H1 (cell line): ENCODE measurements at regions not wholly inside any gene's neighbourhood (a gene's known extent, or its start where the extent isn't known, plus 50 kb on each side); places are given as distances from the start of the nearest gene placed in this dataset.

ENCODE experiments used
- CTCF ChIA-PET: fragments of 300-600 bp; sonication (Branson Sonifier 250); formaldehyde crosslinking; loops from one replicate; lab custom pipeline; 2021; ENCODE audit not compliant: partially characterized antibody; lab: Charles Lee
- POLR2A ChIA-PET: fragments of 300-600 bp; sonication (Branson Sonifier 250); formaldehyde crosslinking; loops from one replicate; lab custom pipeline; 2021; ENCODE audit warnings: inconsistent platforms; ENCODE audit not compliant: partially characterized antibody; lab: Charles Lee
- DNase-seq, 2 experiments: peaks; one replicate each; pipeline versions ENCODE4 v3.0.0 to v3.0.0-alpha.2; 2010 to 2022; ENCODE audit warnings: low spot score in 2 of 2, low read depth in 1 of 2, mixed read lengths in 1 of 2
- FAIRE-seq: peaks from 2 replicates; lab custom pipeline; 2011; peaks lifted over from hg19 to GRCh38; lab: Jason Lieb, UNC
- H2AFZ ChIP-seq: 2 replicates; pipeline ENCODE4 v1.8.1; 2012; ENCODE audit warnings: low read length, inconsistent platforms
- H2AK5ac ChIP-seq: 2 replicates; pipeline ENCODE4 v1.6.1; 2013; ENCODE audit warnings: low read depth, low read length
- H2BK120ac ChIP-seq: replicated peaks from 2 replicates; pipeline ENCODE3; 2013; ENCODE audit warnings: low read depth, low read length, inconsistent platforms
- H2BK12ac ChIP-seq: 2 replicates; pipeline ENCODE4 v1.6.1; 2013; ENCODE audit warnings: low read depth, low read length
- H2BK15ac ChIP-seq: 2 replicates; pipeline ENCODE4 v1.6.1; 2013; ENCODE audit warnings: low read length
- H2BK20ac ChIP-seq: 2 replicates; pipeline ENCODE4 v1.6.1; 2013; ENCODE audit warnings: low read length
- H2BK5ac ChIP-seq: 2 replicates; pipeline ENCODE4 v1.6.1; 2013; ENCODE audit warnings: low read depth, low read length
- H3K14ac ChIP-seq: 2 replicates; pipeline ENCODE4 v1.6.1; 2013; ENCODE audit warnings: inconsistent platforms; ENCODE audit not compliant: insufficient read length
- H3K18ac ChIP-seq: 2 replicates; pipeline ENCODE4 v1.6.1; 2013; ENCODE audit warnings: low read length; ENCODE audit errors: extremely low read depth
- H3K23ac ChIP-seq: 2 replicates; pipeline ENCODE4 v1.6.1; 2013; ENCODE audit warnings: inconsistent platforms; ENCODE audit not compliant: insufficient read length
- H3K23me2 ChIP-seq: 2 replicates; pipeline ENCODE4 v1.6.1; 2013; ENCODE audit warnings: low read depth, low read length
- H3K27ac ChIP-seq: 2 replicates; pipeline ENCODE4 v1.6.1; 2011; ENCODE audit warnings: low read depth, low read length, inconsistent platforms
- H3K27me3 ChIP-seq, 4 experiments: replicated peaks in 1 of 4; 1 replicate in 1 of 4; 2 replicates in 3 of 4; pipeline versions ENCODE4 v1.6.1 to v1.8.1; 2011 to 2013; ENCODE audit warnings: low read length in 3 of 4, mild to moderate bottlenecking in 3 of 4, inconsistent platforms in 2 of 4, mixed read lengths in 2 of 4, moderate library complexity in 1 of 4; ENCODE audit not compliant: control insufficient read depth in 3 of 4, insufficient read depth in 3 of 4; ENCODE audit errors: extremely low read depth in 1 of 4
- H3K36me3 ChIP-seq, 4 experiments: 2 replicates each; pipeline versions ENCODE4 v1.6.1 to v1.8.1; 2011 to 2013; ENCODE audit warnings: mild to moderate bottlenecking in 4 of 4, low read length in 3 of 4, moderate library complexity in 2 of 4, control low read depth in 1 of 4, inconsistent platforms in 1 of 4; ENCODE audit not compliant: insufficient read depth in 4 of 4, control insufficient read depth in 2 of 4
- H3K4ac ChIP-seq: replicated peaks from 2 replicates; pipeline ENCODE3; 2013; ENCODE audit warnings: low read length, low read depth, mixed read lengths, inconsistent platforms; ENCODE audit not compliant: insufficient read length
- H3K4me1 ChIP-seq, 4 experiments: replicated peaks in 1 of 4; 1 replicate in 1 of 4; 2 replicates in 3 of 4; pipeline versions ENCODE4 v1.6.1 to v1.8.1; 2011 to 2013; ENCODE audit warnings: low read length in 3 of 4, inconsistent platforms in 2 of 4, mixed read lengths in 1 of 4; ENCODE audit not compliant: insufficient read depth in 4 of 4, control insufficient read depth in 3 of 4
- H3K4me2 ChIP-seq, 2 experiments: 2 replicates each; pipeline versions ENCODE4 v1.6.1 to v1.8.1; 2011 to 2013; ENCODE audit warnings: low read depth in 2 of 2, low read length in 2 of 2, control low read depth in 1 of 2, inconsistent platforms in 1 of 2, mild to moderate bottlenecking in 1 of 2; ENCODE audit not compliant: insufficient read depth in 1 of 2
- H3K4me3 ChIP-seq, 4 experiments: fragments of 200-600, 300-600 bp in 1 of 4; sonication (generic), shearing (Covaris generic), sonication (Bioruptor Twin) in 1 of 4; 2 replicates each; pipeline versions ENCODE4 v1.5.1 to v1.8.1; 2011 to 2016; ENCODE audit warnings: low read length in 4 of 4, low read depth in 3 of 4, control low read depth in 2 of 4, inconsistent platforms in 2 of 4, mild to moderate bottlenecking in 2 of 4, mixed read lengths in 1 of 4, moderate library complexity in 1 of 4; ENCODE audit not compliant: insufficient read depth in 2 of 4; ENCODE audit errors: extremely low read depth in 1 of 4
- H3K56ac ChIP-seq: replicated peaks from 2 replicates; pipeline ENCODE3; 2013; ENCODE audit warnings: low read depth, mild to moderate bottlenecking, mixed read lengths, low read length, inconsistent platforms; ENCODE audit not compliant: insufficient read length
- H3K79me1 ChIP-seq: 2 replicates; pipeline ENCODE4 v1.6.1; 2013; ENCODE audit warnings: low read depth, low read length, control low read depth
- H3K79me2 ChIP-seq, 2 experiments: 2 replicates each; pipeline versions ENCODE4 v1.6.1 to v1.8.1; 2012 to 2013; ENCODE audit warnings: low read length in 2 of 2, mild to moderate bottlenecking in 2 of 2, inconsistent platforms in 1 of 2; ENCODE audit not compliant: insufficient read depth in 2 of 2, control insufficient read depth in 1 of 2
- H3K9ac ChIP-seq, 4 experiments: replicated peaks in 1 of 4; 1 replicate in 1 of 4; 2 replicates in 3 of 4; pipeline versions ENCODE4 v1.6.1 to v1.8.1; 2011 to 2013; ENCODE audit warnings: low read depth in 3 of 4, low read length in 3 of 4, control low read depth in 2 of 4, mild to moderate bottlenecking in 2 of 4, moderate library complexity in 2 of 4, inconsistent platforms in 1 of 4; ENCODE audit errors: extremely low read depth in 1 of 4
- H3K9me3 ChIP-seq, 2 experiments: 2 replicates each; pipeline versions ENCODE4 v1.6.1 to v1.8.1; 2012 to 2013; ENCODE audit warnings: mild to moderate bottlenecking in 2 of 2, moderate library complexity in 2 of 2, control low read depth in 1 of 2, inconsistent platforms in 1 of 2, low read depth in 1 of 2, low read length in 1 of 2, mixed read lengths in 1 of 2; ENCODE audit not compliant: insufficient read depth in 2 of 2
- H4K20me1 ChIP-seq, 2 experiments: replicated peaks in 1 of 2; 2 replicates each; pipeline versions ENCODE3 to v1.8.1; 2011 to 2013; ENCODE audit warnings: inconsistent platforms in 2 of 2, low read length in 2 of 2, mild to moderate bottlenecking in 1 of 2; ENCODE audit not compliant: insufficient read depth in 2 of 2, control insufficient read depth in 1 of 2
- H4K5ac ChIP-seq: 2 replicates; pipeline ENCODE4 v1.6.1; 2013; ENCODE audit warnings: low read length, low read depth, mixed read lengths, inconsistent platforms; ENCODE audit not compliant: insufficient read length
- H4K8ac ChIP-seq: 2 replicates; pipeline ENCODE4 v1.8.0; 2013; ENCODE audit warnings: mild to moderate bottlenecking, moderate library complexity, low read length, inconsistent platforms; ENCODE audit not compliant: insufficient read depth; ENCODE audit errors: extremely low read depth
- H4K91ac ChIP-seq: replicated peaks from 2 replicates; pipeline ENCODE3; 2013; ENCODE audit warnings: low read length, mixed read lengths, inconsistent platforms; ENCODE audit not compliant: insufficient read length
- ASH2L ChIP-seq: fragments of 200-600, 300-600 bp; sonication (generic); IDR thresholded peaks from one replicate; pipeline ENCODE4 v1.7.1; 2017; ENCODE audit warnings: low read length
- BACH1 ChIP-seq: IDR thresholded peaks from 2 replicates; pipeline ENCODE4 v1.6.1; 2012; ENCODE audit warnings: low read length, improper control_type of control experiment
- CBX8 ChIP-seq: fragments of 300-800, 300-1000 bp; sonication (generic); IDR thresholded peaks from 2 replicates; pipeline ENCODE4 v1.7.1; 2016; ENCODE audit warnings: low read depth, low read length, borderline replicate concordance
- CHD1 ChIP-seq: IDR thresholded peaks from 2 replicates; pipeline ENCODE4 v1.6.1; 2012; ENCODE audit warnings: low read depth, low read length, improper control_type of control experiment
- CHD2 ChIP-seq: IDR thresholded peaks from 2 replicates; pipeline ENCODE4 v1.6.1; 2012; ENCODE audit warnings: low read length, improper control_type of control experiment
- HDAC6 ChIP-seq: IDR thresholded peaks from one replicate; pipeline ENCODE4 v1.7.1; 2012; ENCODE audit warnings: low read depth, mild to moderate bottlenecking, inconsistent platforms, low read length, moderate library complexity
- JUND ChIP-seq: IDR thresholded peaks from 2 replicates; pipeline ENCODE4 v1.6.1; 2011; ENCODE audit warnings: mild to moderate bottlenecking, improper control_type of control experiment, low read length
- KDM4A ChIP-seq: IDR thresholded peaks from one replicate; pipeline ENCODE4 v1.7.1; 2012; ENCODE audit warnings: low read depth, mild to moderate bottlenecking, moderate library complexity, low read length, inconsistent platforms; ENCODE audit not compliant: severe bottlenecking
- POLR2AphosphoS5 ChIP-seq: IDR thresholded peaks from 2 replicates; pipeline ENCODE4 v1.6.1; 2011; ENCODE audit warnings: low read depth, low read length
- SP1 ChIP-seq: IDR thresholded peaks from 2 replicates; pipeline ENCODE4 v1.6.1; 2011; ENCODE audit warnings: low read depth, low read length
- SP2 ChIP-seq: IDR thresholded peaks from 2 replicates; pipeline ENCODE4 v1.6.1; 2012; ENCODE audit warnings: mild to moderate bottlenecking, low read length, inconsistent platforms
- SRF ChIP-seq: IDR thresholded peaks from 2 replicates; pipeline ENCODE4 v1.6.1; 2011; ENCODE audit warnings: mild to moderate bottlenecking, low read depth, low read length, moderate library complexity
- TAF7 ChIP-seq: optimal IDR thresholded peaks from 2 replicates; pipeline ENCODE3; 2011; ENCODE audit warnings: low read depth, mild to moderate bottlenecking, inconsistent platforms, low read length, moderate library complexity, borderline replicate concordance
- TCF12 ChIP-seq: IDR thresholded peaks from 2 replicates; pipeline ENCODE4 v1.6.1; 2011; ENCODE audit warnings: low read depth, mild to moderate bottlenecking, low read length
- WGBS, 2 experiments: shearing (Covaris generic) in 1 of 2; methylation state at CpG; one replicate each; pipeline versions ENCODE4 v1.1.6 to v1.1.7; 2013 to 2015; ENCODE audit warnings: low lambda C conversion rate in 2 of 2, mixed read lengths in 2 of 2, inconsistent platforms in 1 of 2, low coverage in 1 of 2, missing lambda C conversion rate in 1 of 2; ENCODE audit not compliant: insufficient replicate concordance in 2 of 2, insufficient coverage in 1 of 2, insufficient read length in 1 of 2; ENCODE audit errors: extremely low coverage in 1 of 2, missing lambda C conversion rate in 1 of 2; 5-methylcytosine and 5-hydroxymethylcytosine counted together
- TF ChIP-seq, protein P1 (sequence below): IDR thresholded peaks from 2 replicates; pipeline ENCODE4 v1.6.1; 2011; ENCODE audit warnings: low read length, improper control_type of control experiment

DNA sequence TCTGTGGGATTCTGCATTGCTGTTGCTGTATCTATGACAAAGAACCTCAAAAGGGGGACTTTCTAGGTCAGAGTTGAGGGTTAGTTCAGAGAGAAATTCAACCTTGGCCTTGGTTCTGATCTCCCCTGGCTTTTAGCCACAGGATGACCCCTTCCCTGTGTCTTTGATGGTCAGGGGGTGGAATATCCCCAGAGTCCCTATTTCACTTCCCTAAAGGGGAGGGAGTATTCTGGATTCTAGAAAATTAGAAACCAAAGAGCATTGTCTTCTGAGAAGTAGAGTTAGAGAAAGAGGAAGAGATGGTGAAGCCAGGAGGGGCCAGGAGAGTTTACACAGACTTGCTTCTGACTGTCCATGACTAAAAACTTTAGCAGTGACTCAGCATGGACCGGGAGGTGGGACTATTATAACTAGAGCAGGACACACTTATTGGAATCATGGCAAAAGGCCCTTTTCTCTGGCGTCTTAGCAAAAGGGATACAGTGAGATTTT is 56.2 kb upstream of the LPAR1 start:
- Histone ChIP-seq H3K4me2 (no peak overlapping the region), H3K14ac (no peak overlapping the region), H4K20me1 (no peaks in the 10 kb centered on the region), H3K23me2 (no peaks in the 10 kb centered on the region), H3K27ac (no peak overlapping the region), H3K27me3 (no peaks in the 10 kb centered on the region), H3K79me2 (no peaks in the 10 kb centered on the region), H3K23ac (no peak overlapping the region), H3K79me1 (no peaks in the 10 kb centered on the region), H2AK5ac (no peak overlapping the region), H4K91ac (no peak overlapping the region), H2BK120ac (no peak overlapping the region), H4K5ac (no peak overlapping the region), H3K18ac (peak overlapping the region; percentile 48), H2BK20ac (0 out of 2 replicates have a peak overlapping the region, but pooled peaks have one; percentile 86), H2BK5ac (no peak overlapping the region), H3K56ac (no peak overlapping the region), H3K4me3 (no peak overlapping the region), H3K4ac (no peak overlapping the region)
- POLR2A ChIA-PET, result no interaction called here
- CTCF ChIA-PET, result no interaction called here
- no peak for FAIRE-seq
- WGBS, 2 experiments, result 66% methylated on average over 2 of the region's 2 CpGs; no CpG with 5 or more reads in 1 of the 2 experiments
- no peak for TF ChIP-seq BACH1
- no peak for TF ChIP-seq KDM4A
- TF ChIP-seq SRF, result no peak
- TF ChIP-seq TAF7, result no peak
- no peak for TF ChIP-seq TCF12
- no peak for TF ChIP-seq POLR2AphosphoS5
- TF ChIP-seq, protein P1, sequence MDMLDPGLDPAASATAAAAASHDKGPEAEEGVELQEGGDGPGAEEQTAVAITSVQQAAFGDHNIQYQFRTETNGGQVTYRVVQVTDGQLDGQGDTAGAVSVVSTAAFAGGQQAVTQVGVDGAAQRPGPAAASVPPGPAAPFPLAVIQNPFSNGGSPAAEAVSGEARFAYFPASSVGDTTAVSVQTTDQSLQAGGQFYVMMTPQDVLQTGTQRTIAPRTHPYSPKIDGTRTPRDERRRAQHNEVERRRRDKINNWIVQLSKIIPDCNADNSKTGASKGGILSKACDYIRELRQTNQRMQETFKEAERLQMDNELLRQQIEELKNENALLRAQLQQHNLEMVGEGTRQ, result no peak
- no peak for TF ChIP-seq ASH2L
- TF ChIP-seq CHD1, result no peak
- TF ChIP-seq CBX8, result no peak
- TF ChIP-seq SP1, result no peak
- TF ChIP-seq SP2, result no peak
- no peak for TF ChIP-seq JUND
- no peak for TF ChIP-seq HDAC6
- TF ChIP-seq CHD2, result no peak
- TF ChIP-seq, all 59 proteins: peak for 0
- H2BK15ac ChIP-seq, result no peak overlapping the region
- peaks cover 3 to 15% (median 7%) of the 10 kb centered on the region in 4 experiments; a peak in 5 of 7 replicates for H3K4me1 ChIP-seq
- H2AFZ ChIP-seq, result no peak overlapping the region
- no peak overlapping the region for H2BK12ac ChIP-seq
- H3K9ac ChIP-seq, result no peak overlapping the region
- DNase-seq, result no peak
- H4K8ac ChIP-seq, result no peak overlapping the region
- no peaks in the 10 kb centered on the region for H3K36me3 ChIP-seq
- no peaks in the 10 kb centered on the region for H3K9me3 ChIP-seq
